HCT116 (cell line): ENCODE measurements at regions not wholly inside any gene's neighbourhood (a gene's known extent, or its start where the extent isn't known, plus 50 kb on each side); places are given as distances from the start of the nearest gene placed in this dataset.

Source experiments
- ATAC-seq: fragments of 200-7000 bp; cut with Tn5 transposase; 2 replicates; pipeline ENCODE4 v1.9.1; 2020; ENCODE audit warnings: mild to moderate bottlenecking, moderate library complexity
- BruUV-seq: library from RNA; stranded (reverse); fragments of 400-500 nt; replicated peaks from 2 replicates; lab custom pipeline; 2021; lab: Mats Ljungman, UMichigan
- CTCF ChIA-PET: fragments of 300-600 bp; sonication (Branson Sonifier 250); formaldehyde crosslinking; loops from one replicate; lab custom pipeline; 2021; ENCODE audit warnings: antibody characterized with exemption; lab: Charles Lee
- POLR2A ChIA-PET: fragments of 300-600, 350-600 bp; sonication (Branson Sonifier 250); formaldehyde crosslinking; loops from one replicate; lab custom pipeline; 2021; ENCODE audit warnings: antibody characterized with exemption; lab: Charles Lee
- RAD21 ChIA-PET, 2 experiments: fragments of 300-600 bp; sonication (Branson Sonifier 250); formaldehyde crosslinking; loops; one replicate each; lab custom pipeline; 2023; ENCODE audit warnings: low total read pairs in 2 of 2; ENCODE audit not compliant: uncharacterized antibody in 2 of 2, unreplicated experiment in 2 of 2, low non-redundant PET in 1 of 2; lab: Charles Lee
- DNase-seq: peaks from one replicate; pipeline ENCODE4 v3.0.0-alpha.2; 2010; ENCODE audit warnings: low read depth, low spot score
- H2AFZ ChIP-seq: fragments of 200-600 bp; shearing (Covaris generic), sonication (generic); 2 replicates; pipeline ENCODE4 v1.6.1; 2017; ENCODE audit warnings: low read depth, mixed run types, mixed read lengths, antibody characterized with exemption, low read length; ENCODE audit not compliant: poor library complexity, severe bottlenecking
- H3K27ac ChIP-seq: 2 replicates; pipeline ENCODE4 v1.5.1; 2012; ENCODE audit warnings: low read depth, low read length
- H3K27me3 ChIP-seq: fragments of 200-600 bp; sonication (generic); 2 replicates; pipeline ENCODE4 v1.6.1; 2016; ENCODE audit warnings: mixed run types, low read length, mixed read lengths; ENCODE audit not compliant: insufficient read depth
- H3K36me3 ChIP-seq, 2 experiments: fragments of 200-500 bp in 1 of 2; fragments of 200-600 bp in 1 of 2; sonication (Bioruptor generic) in 1 of 2; sonication (generic) in 1 of 2; 2 replicates each; pipeline versions ENCODE4 v1.5.1 to v1.6.1; 2014 to 2016; ENCODE audit warnings: low read length in 2 of 2, inconsistent platforms in 1 of 2, mixed read lengths in 1 of 2, mixed run types in 1 of 2; ENCODE audit not compliant: insufficient read depth in 2 of 2, control insufficient read depth in 1 of 2
- H3K4me1 ChIP-seq, 2 experiments: fragments of 200-600 bp in 1 of 2; sonication (generic) in 1 of 2; 2 replicates each; pipeline versions ENCODE4 v1.5.1 to v1.6.1; 2012 to 2017; ENCODE audit warnings: low read length in 2 of 2, inconsistent platforms in 1 of 2, mild to moderate bottlenecking in 1 of 2, mixed read lengths in 1 of 2, mixed run types in 1 of 2, moderate library complexity in 1 of 2; ENCODE audit not compliant: insufficient read depth in 2 of 2, control insufficient read depth in 1 of 2
- H3K4me2 ChIP-seq: fragments of 200-600 bp; sonication (generic); 2 replicates; pipeline ENCODE4 v1.6.1; 2017; ENCODE audit warnings: mixed run types, low read length, mixed read lengths
- H3K4me3 ChIP-seq, 2 experiments: fragments of 200-600 bp in 1 of 2; sonication (generic) in 1 of 2; replicated peaks in 1 of 2; 2 replicates each; pipeline ENCODE4 v1.5.1; 2011 to 2016; ENCODE audit warnings: low read length in 2 of 2, control low read depth in 1 of 2, low read depth in 1 of 2, mild to moderate bottlenecking in 1 of 2, mixed read lengths in 1 of 2, mixed run types in 1 of 2
- H3K79me2 ChIP-seq: fragments of 200-600 bp; sonication (generic); 2 replicates; pipeline ENCODE4 v1.6.1; 2017; ENCODE audit warnings: mild to moderate bottlenecking, mixed run types, low read length, moderate library complexity, mixed read lengths; ENCODE audit not compliant: insufficient read depth
- H3K9ac ChIP-seq: fragments of 200-600 bp; sonication (generic); 2 replicates; pipeline ENCODE4 v1.6.1; 2016; ENCODE audit warnings: low read length, mixed read lengths
- H3K9me2 ChIP-seq: fragments of 200-600 bp; sonication (generic), shearing (Covaris generic); 2 replicates; pipeline ENCODE4 v1.6.1; 2017; ENCODE audit warnings: mixed run types, mild to moderate bottlenecking, moderate library complexity; ENCODE audit not compliant: insufficient read depth
- H3K9me3 ChIP-seq, 2 experiments: fragments of 200-500 bp in 1 of 2; fragments of 200-600 bp in 1 of 2; sonication (Bioruptor generic) in 1 of 2; sonication (generic) in 1 of 2; 2 replicates each; pipeline ENCODE4 v1.6.1; 2014 to 2017; ENCODE audit warnings: low read length in 2 of 2, mixed read lengths in 2 of 2, inconsistent platforms in 1 of 2, low read depth in 1 of 2, mild to moderate bottlenecking in 1 of 2, mixed run types in 1 of 2, moderate library complexity in 1 of 2; ENCODE audit not compliant: control insufficient read depth in 1 of 2, insufficient read depth in 1 of 2
- H4K20me1 ChIP-seq: fragments of 200-600 bp; sonication (generic), shearing (Covaris generic); 2 replicates; pipeline ENCODE4 v1.6.1; 2017; ENCODE audit warnings: mixed run types, mild to moderate bottlenecking, moderate library complexity; ENCODE audit not compliant: insufficient read depth
- CBX3 ChIP-seq: IDR thresholded peaks from 2 replicates; pipeline ENCODE4 v1.6.1; 2012; ENCODE audit warnings: low read depth
- CEBPB ChIP-seq: IDR thresholded peaks from 2 replicates; pipeline ENCODE4 v1.6.1; 2012; ENCODE audit warnings: low read depth
- ELF1 ChIP-seq: IDR thresholded peaks from 2 replicates; pipeline ENCODE4 v1.6.1; 2012; ENCODE audit warnings: low read depth, borderline replicate concordance
- FOSL1 ChIP-seq: IDR thresholded peaks from 2 replicates; pipeline ENCODE4 v1.6.1; 2012; ENCODE audit warnings: low read depth
- POLR2A ChIP-seq: IDR thresholded peaks from 2 replicates; pipeline ENCODE4 v1.7.0; 2011; ENCODE audit warnings: borderline replicate concordance; ENCODE audit not compliant: insufficient read depth, insufficient read length; ENCODE audit errors: extremely low read depth
- POLR2AphosphoS5 ChIP-seq: IDR thresholded peaks from 2 replicates; pipeline ENCODE4 v1.6.1; 2011; ENCODE audit warnings: mild to moderate bottlenecking, low read depth, low read length, moderate library complexity
- SIN3A ChIP-seq: IDR thresholded peaks from 2 replicates; pipeline ENCODE4 v1.6.1; 2012; ENCODE audit warnings: low read depth
- SP1 ChIP-seq: IDR thresholded peaks from 2 replicates; pipeline ENCODE4 v1.6.1; 2012; ENCODE audit warnings: low read depth
- SRF ChIP-seq: IDR thresholded peaks from 2 replicates; pipeline ENCODE4 v1.6.1; 2012; ENCODE audit warnings: low read depth
- ZFX ChIP-seq: fragments of 450-650 bp; IDR thresholded peaks from 2 replicates; pipeline ENCODE4 v1.6.1; 2017
- ZNF274 ChIP-seq: fragments of 200-500 bp; sonication (Bioruptor generic); IDR thresholded peaks from 2 replicates; pipeline ENCODE4 v1.6.1; 2014; ENCODE audit warnings: mild to moderate bottlenecking, low read depth, low read length, inconsistent platforms
- intact Hi-C: fragments of 100-400 bp; cut with micrococcal nuclease; formaldehyde crosslinking; loops from 2 replicates; pipeline ENCODE4 v1.10.0; 2022
- TF ChIP-seq, protein P1 (sequence below): IDR thresholded peaks from 2 replicates; pipeline ENCODE4 v1.6.1; 2012; ENCODE audit warnings: low read depth
- TF ChIP-seq, protein P2 (sequence below): IDR thresholded peaks from 2 replicates; pipeline ENCODE4 v1.6.1; 2011; ENCODE audit warnings: mild to moderate bottlenecking, low read length, moderate library complexity; ENCODE audit not compliant: insufficient replicate concordance; ENCODE audit errors: extremely low read depth

DNA sequence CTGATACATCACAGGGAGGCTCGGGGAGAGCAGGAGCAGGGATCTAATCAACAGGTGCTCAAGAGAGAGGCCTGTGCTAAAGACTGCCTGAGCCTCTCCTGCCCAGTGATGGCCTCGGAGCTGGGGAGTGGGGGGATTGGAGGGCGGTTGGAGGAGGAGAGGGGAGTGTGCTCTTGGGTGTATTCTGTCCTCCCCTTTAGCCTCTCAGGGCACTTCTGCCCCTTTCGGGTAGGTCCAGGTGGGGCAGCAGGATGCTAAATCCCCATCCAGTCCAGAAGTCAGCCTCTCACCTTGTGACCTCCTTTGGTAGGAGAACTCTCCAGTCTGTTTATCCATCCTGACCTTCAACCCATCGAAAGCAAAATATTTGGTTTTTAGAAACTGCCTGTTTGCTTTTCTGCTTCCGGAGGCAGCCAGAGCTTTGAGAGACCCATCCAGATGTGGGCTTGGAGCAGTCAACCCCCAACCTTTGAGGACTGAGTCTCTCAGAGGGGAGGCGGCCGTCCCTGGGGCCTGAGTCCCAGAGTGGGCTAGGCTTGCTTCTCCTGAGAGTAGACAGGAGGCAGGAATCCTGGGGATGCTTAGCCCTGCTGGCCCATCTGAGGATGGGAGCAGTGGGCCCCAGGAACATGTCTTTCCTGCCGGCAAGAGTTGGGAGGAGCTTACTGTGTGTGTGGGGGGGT, 105.2 kb upstream of the SYT13 start (continued):
- TF ChIP-seq, protein P1, sequence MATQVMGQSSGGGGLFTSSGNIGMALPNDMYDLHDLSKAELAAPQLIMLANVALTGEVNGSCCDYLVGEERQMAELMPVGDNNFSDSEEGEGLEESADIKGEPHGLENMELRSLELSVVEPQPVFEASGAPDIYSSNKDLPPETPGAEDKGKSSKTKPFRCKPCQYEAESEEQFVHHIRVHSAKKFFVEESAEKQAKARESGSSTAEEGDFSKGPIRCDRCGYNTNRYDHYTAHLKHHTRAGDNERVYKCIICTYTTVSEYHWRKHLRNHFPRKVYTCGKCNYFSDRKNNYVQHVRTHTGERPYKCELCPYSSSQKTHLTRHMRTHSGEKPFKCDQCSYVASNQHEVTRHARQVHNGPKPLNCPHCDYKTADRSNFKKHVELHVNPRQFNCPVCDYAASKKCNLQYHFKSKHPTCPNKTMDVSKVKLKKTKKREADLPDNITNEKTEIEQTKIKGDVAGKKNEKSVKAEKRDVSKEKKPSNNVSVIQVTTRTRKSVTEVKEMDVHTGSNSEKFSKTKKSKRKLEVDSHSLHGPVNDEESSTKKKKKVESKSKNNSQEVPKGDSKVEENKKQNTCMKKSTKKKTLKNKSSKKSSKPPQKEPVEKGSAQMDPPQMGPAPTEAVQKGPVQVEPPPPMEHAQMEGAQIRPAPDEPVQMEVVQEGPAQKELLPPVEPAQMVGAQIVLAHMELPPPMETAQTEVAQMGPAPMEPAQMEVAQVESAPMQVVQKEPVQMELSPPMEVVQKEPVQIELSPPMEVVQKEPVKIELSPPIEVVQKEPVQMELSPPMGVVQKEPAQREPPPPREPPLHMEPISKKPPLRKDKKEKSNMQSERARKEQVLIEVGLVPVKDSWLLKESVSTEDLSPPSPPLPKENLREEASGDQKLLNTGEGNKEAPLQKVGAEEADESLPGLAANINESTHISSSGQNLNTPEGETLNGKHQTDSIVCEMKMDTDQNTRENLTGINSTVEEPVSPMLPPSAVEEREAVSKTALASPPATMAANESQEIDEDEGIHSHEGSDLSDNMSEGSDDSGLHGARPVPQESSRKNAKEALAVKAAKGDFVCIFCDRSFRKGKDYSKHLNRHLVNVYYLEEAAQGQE, result no peak
- TF ChIP-seq POLR2A, result no peak
- no peak for TF ChIP-seq FOSL1
- TF ChIP-seq CEBPB, result no peak
- no peak for TF ChIP-seq SRF
- TF ChIP-seq SIN3A, result no peak
- TF ChIP-seq CBX3, result no peak
- no peak for TF ChIP-seq POLR2AphosphoS5
- no peak for TF ChIP-seq ELF1
- TF ChIP-seq, protein P2, sequence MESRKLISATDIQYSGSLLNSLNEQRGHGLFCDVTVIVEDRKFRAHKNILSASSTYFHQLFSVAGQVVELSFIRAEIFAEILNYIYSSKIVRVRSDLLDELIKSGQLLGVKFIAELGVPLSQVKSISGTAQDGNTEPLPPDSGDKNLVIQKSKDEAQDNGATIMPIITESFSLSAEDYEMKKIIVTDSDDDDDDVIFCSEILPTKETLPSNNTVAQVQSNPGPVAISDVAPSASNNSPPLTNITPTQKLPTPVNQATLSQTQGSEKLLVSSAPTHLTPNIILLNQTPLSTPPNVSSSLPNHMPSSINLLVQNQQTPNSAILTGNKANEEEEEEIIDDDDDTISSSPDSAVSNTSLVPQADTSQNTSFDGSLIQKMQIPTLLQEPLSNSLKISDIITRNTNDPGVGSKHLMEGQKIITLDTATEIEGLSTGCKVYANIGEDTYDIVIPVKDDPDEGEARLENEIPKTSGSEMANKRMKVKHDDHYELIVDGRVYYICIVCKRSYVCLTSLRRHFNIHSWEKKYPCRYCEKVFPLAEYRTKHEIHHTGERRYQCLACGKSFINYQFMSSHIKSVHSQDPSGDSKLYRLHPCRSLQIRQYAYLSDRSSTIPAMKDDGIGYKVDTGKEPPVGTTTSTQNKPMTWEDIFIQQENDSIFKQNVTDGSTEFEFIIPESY, result no peak
- TF ChIP-seq, all 23 proteins: peak for 0

- Histone ChIP-seq H3K9me3 (no peaks in the 10 kb centered on the region), H3K79me2 (no peaks in the 10 kb centered on the region), H3K9me2 (no peaks in the 10 kb centered on the region), H3K4me1 (no peaks in the 10 kb centered on the region), H3K27me3 (peaks cover 12% of the 10 kb centered on the region), H3K4me2 (no peak overlapping the region), H3K4me3 (no peak overlapping the region), H2AFZ (no peak overlapping the region), H3K27ac (no peak overlapping the region), H3K9ac (no peak overlapping the region), H4K20me1 (no peaks in the 10 kb centered on the region), H3K36me3 (no peaks in the 10 kb centered on the region)
- no peak for ATAC-seq
- intact Hi-C loops, result no loop called here
- TF ChIP-seq ZFX, result no peak
- TF ChIP-seq FOSL1, result no peak
- TF ChIP-seq ZNF274, result no peak
- no peak for TF ChIP-seq SP1
- POLR2A ChIA-PET, result no interaction called here
- DNase-seq, result no peak
- BruUV-seq, result no TSS peak
- CTCF ChIA-PET, result interaction anchor here (1.2 kb wide), 1 partner anchor 381 kb away, joined by 3 read pairs; no protein-coding TSS in a partner anchor
- RAD21 ChIA-PET, result no interaction called here
Measured at GRCh38 chr11:45390407-45390806, 104.3 kb upstream of the SYT13 start.
